ENCODE measurements at regions not wholly inside any gene's neighbourhood (a gene's known extent, or its start where the extent isn't known, plus 50 kb on each side); places are given as distances from the start of the nearest gene placed in this dataset.

DNA sequence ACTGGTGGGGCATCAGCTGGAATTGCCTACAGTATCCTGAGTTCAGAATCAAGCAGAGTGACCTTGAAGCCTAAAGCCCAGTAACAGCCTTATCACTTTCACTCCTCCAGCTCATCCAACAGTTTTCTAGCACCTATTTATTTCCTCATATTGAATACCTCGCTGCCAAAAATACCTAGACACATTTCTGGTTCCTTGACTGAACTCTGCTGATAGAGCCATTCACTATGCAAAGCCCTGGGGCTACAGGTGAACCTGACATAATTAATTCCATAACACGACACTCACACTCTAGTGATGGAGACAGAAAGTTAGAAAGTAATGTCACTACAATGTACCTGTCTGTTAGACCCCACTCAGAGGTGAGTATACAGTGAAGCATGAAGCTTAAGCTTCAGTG lies 149.0 kb upstream of the STX18 start:
- Histone ChIP-seq H2AFZ (ENCODE audit: low read depth, low read length) (no peak overlapping the region), H3K4me1 (replicated peaks in 1 of 2; ENCODE audit: control insufficient read depth in 2 of 2, insufficient read depth in 2 of 2, low read length in 2 of 2) (no peaks in the 10 kb centered on the region; a peak in 1 of 5 replicates), H3K9me3 (replicated peaks; ENCODE audit: control insufficient read depth, insufficient read depth, low read depth, low read length) (no peaks in the 10 kb centered on the region), H3K79me2 (ENCODE audit: control insufficient read depth, insufficient read depth, low read length) (no peaks in the 10 kb centered on the region), H4K20me1 (replicated peaks; ENCODE audit: control insufficient read depth, insufficient read depth, low read length) (no peaks in the 10 kb centered on the region; the same call in 1 of the 2 replicates), H3K27ac (ENCODE audit: extremely low read depth, low read depth, low read length) (no peak overlapping the region), H3K4me2 (ENCODE audit: insufficient read depth, low read length) (no peak overlapping the region), H3K9ac (ENCODE audit: insufficient read depth in 1 of 2, low read depth in 2 of 2, low read length in 2 of 2) (no peak overlapping the region), H3K36me3 (ENCODE audit: control insufficient read depth, insufficient read depth, low read length) (no peaks in the 10 kb centered on the region), H3K27me3 (ENCODE audit: control insufficient read depth in 2 of 2, insufficient read depth in 2 of 2, low read length in 2 of 2) (peaks cover 10 to 43% of the 10 kb centered on the region in 2 experiments; a peak in 3 of 5 replicates), H3K4me3 (no peak overlapping the region), H3K9me1 (ENCODE audit: control insufficient read depth, insufficient read depth, low read length) (no peaks in the 10 kb centered on the region)
- ChIA-PET POLR2A (interaction anchor here (1.1 kb wide), 1 partner anchor 11 kb away, joined by 3 read pairs; no protein-coding TSS in a partner anchor), CTCF (ENCODE audit: low intra/inter-chr PET ratio) (no interaction called here)
- no peak for ATAC-seq
- TF ChIP-seq, protein P1, sequence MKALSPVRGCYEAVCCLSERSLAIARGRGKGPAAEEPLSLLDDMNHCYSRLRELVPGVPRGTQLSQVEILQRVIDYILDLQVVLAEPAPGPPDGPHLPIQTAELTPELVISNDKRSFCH (CRISPR knock-in tag; IDR thresholded peaks at IDR 0.05) = no peak
- TF ChIP-seq, protein P1 (tag; IDR thresholded peaks at IDR 0.05) = no peak
- TF ChIP-seq, protein P2, sequence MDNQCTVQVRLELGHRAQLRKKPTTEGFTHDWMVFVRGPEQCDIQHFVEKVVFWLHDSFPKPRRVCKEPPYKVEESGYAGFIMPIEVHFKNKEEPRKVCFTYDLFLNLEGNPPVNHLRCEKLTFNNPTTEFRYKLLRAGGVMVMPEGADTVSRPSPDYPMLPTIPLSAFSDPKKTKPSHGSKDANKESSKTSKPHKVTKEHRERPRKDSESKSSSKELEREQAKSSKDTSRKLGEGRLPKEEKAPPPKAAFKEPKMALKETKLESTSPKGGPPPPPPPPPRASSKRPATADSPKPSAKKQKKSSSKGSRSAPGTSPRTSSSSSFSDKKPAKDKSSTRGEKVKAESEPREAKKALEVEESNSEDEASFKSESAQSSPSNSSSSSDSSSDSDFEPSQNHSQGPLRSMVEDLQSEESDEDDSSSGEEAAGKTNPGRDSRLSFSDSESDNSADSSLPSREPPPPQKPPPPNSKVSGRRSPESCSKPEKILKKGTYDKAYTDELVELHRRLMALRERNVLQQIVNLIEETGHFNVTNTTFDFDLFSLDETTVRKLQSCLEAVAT (IDR thresholded peaks at IDR 0.05) = no peak
- TF ChIP-seq PHF8 (IDR thresholded peaks at IDR 0.05; ENCODE audit: borderline replicate concordance, low read length) = no peak
- no peak for TF ChIP-seq ZNF324 (CRISPR knock-in tag; IDR thresholded peaks at IDR 0.05)
- TF ChIP-seq ZNF766 (CRISPR knock-in tag; conservative IDR thresholded peaks at IDR 0.05) = no peak
- no peak for TF ChIP-seq GABPB2 (CRISPR knock-in tag; conservative IDR thresholded peaks at IDR 0.05)
- TF ChIP-seq ZNF316 (IDR thresholded peaks at IDR 0.05) = no peak
- no peak for TF ChIP-seq CEBPB (tag; IDR thresholded peaks at IDR 0.05)
- TF ChIP-seq GABPB1 (CRISPR knock-in tag; IDR thresholded peaks at IDR 0.05) = no peak
- TF ChIP-seq ZNF780A (CRISPR knock-in tag; IDR thresholded peaks at IDR 0.05) = no peak
- no peak for TF ChIP-seq ZNF146 (CRISPR knock-in tag; IDR thresholded peaks at IDR 0.05; ENCODE audit: unreplicated experiment)
- TF ChIP-seq, protein P3, sequence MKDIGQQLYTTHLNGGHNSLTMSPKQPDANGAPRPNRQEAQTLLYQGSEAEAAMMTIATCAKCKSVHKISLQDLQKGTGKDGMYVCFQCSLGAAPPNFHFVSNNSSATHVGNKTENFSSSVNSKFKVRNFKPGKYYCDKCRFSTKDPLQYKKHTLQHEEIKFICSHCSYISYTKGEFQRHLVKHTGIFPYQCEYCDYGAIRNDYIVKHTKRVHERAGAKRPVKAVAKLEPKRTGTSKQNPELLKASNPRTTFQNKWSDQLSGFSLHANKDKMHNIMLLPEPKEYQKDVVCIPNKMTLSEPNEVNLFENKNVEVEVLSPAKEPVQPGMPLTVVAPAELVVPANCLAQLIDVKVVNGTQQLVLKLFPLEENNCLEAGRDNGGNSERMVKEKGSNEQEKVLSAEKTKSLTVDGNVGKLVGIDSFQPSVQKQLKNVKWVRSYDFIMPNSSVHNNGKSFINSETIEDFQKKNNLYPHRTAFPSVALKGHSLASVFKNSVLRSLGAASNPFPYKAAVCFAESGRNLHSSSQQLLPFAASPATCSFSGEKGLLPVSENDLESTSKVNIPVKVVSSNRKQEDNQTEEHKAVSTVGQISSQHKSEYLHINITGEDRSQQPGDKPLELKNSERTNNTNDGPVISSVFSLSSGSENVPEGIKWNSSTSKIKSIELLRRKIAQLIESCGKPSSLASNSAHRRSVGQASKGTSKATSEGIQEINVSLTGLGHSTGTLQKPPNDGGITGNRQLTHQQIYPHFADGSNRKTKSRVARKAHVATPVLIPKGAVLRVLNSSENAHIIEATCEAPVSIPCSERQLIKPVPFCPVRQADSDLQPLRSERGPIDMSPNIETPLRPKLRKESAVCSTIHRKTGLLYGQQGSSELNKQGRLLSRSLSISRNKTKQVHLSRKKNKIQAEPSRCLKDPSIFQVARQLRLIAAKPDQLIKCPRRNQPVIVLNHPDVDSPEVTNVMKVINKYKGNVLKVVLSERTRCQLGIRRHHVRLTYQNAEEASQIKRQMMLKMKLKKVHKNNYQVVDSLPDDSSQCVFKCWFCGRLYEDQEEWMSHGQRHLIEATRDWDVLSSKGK (CRISPR knock-in tag; IDR thresholded peaks at IDR 0.05) = no peak
- no peak for TF ChIP-seq SRSF3 (IDR thresholded peaks at IDR 0.05; ENCODE audit: insufficient read depth, low read length)
- TF ChIP-seq ADNP (tag; IDR thresholded peaks at IDR 0.05) = no peak
- TF ChIP-seq ELF4 (CRISPR knock-in tag; IDR thresholded peaks at IDR 0.05) = no peak
- TF ChIP-seq ZNF24 (IDR thresholded peaks at IDR 0.05) = no peak
- TF ChIP-seq, protein P4, sequence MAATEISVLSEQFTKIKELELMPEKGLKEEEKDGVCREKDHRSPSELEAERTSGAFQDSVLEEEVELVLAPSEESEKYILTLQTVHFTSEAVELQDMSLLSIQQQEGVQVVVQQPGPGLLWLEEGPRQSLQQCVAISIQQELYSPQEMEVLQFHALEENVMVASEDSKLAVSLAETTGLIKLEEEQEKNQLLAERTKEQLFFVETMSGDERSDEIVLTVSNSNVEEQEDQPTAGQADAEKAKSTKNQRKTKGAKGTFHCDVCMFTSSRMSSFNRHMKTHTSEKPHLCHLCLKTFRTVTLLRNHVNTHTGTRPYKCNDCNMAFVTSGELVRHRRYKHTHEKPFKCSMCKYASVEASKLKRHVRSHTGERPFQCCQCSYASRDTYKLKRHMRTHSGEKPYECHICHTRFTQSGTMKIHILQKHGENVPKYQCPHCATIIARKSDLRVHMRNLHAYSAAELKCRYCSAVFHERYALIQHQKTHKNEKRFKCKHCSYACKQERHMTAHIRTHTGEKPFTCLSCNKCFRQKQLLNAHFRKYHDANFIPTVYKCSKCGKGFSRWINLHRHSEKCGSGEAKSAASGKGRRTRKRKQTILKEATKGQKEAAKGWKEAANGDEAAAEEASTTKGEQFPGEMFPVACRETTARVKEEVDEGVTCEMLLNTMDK (IDR thresholded peaks at IDR 0.05; ENCODE audit: borderline replicate concordance, insufficient read depth, low read depth, low read length, poor library complexity, severe bottlenecking) = no peak
- intact Hi-C loops (cut with micrococcal nuclease) = no loop called here
- BruUV-seq (replicated peaks) = no TSS peak
- 3% methylated on average over 2 of the region's 2 CpGs for WGBS (ENCODE audit: insufficient coverage, low coverage, missing lambda C conversion rate)
- in situ Hi-C loops (cut with MboI) = no loop called here
- no peak for DNase-seq (ENCODE audit: extremely low read depth in 1 of 4, low spot score in 3 of 4)
- FAIRE-seq = no peak

Measured in K562 (cell line).